Fibroblast of mammary gland (primary cell): ENCODE measurements at regions not wholly inside any gene's neighbourhood (a gene's known extent, or its start where the extent isn't known, plus 50 kb on each side); places are given as distances from the start of the nearest gene placed in this dataset.
"Not testable (repeated sequence)": the region's sequence is repeated elsewhere in the genome, so short reads cannot be mapped to it uniquely, and the experiment has no call there.

Experiments
- DNase-seq: peaks from one replicate; pipeline ENCODE4 v3.0.0-alpha.2; 2010; ENCODE audit warnings: low read depth
- H3K4me3 ChIP-seq: 2 replicates; pipeline ENCODE4 v1.5.1; 2011; ENCODE audit warnings: low read depth, mild to moderate bottlenecking, low read length, moderate library complexity; ENCODE audit not compliant: control insufficient read depth
- CTCF ChIP-seq: conservative IDR thresholded peaks from 2 replicates; pipeline ENCODE4 v1.5.1; 2011; ENCODE audit warnings: low read depth, low read length, inconsistent platforms; ENCODE audit not compliant: control insufficient read depth, insufficient read depth

DNA sequence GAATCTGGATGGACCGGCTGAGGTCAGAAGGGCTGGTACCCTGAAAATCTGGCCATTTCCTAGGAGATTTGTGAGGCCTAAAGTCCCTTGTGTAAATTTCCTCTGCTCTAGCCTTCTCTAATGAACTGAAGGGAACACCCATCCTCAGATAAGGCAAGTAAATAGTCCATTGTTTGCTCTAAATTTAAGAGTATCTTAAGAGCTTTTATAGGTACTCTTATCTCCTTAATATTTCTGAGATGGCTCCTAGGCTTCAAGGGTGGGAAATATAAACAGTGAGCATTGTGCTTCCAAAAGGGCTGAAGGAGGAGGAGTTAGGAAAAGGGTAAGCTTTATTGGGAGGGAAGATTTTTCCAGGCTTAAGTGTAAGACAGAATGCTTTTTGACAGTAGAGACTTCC, 148.7 kb upstream of the EDNRB start:
- H3K4me3 ChIP-seq: no peak overlapping the region
- DNase-seq: no peak
- no peak for TF ChIP-seq CTCF

GRCh38 chr13:78065141-78065540, 146.5 kb upstream of the EDNRB start:
- H3K4me3 ChIP-seq: no peak overlapping the region
- no peak for DNase-seq
- TF ChIP-seq CTCF: no peak

- DNase-seq: no peak
- no peak overlapping the region for H3K4me3 ChIP-seq
- no peak for TF ChIP-seq CTCF
These were observed 143.2 kb upstream of the EDNRB start for GRCh38 chr13:78061806-78062205.

GRCh38 chr13:78060966-78061365, 142.3 kb upstream of the EDNRB start:
- no peak overlapping the region for H3K4me3 ChIP-seq
- TF ChIP-seq CTCF: no peak
- DNase-seq: no peak

DNA sequence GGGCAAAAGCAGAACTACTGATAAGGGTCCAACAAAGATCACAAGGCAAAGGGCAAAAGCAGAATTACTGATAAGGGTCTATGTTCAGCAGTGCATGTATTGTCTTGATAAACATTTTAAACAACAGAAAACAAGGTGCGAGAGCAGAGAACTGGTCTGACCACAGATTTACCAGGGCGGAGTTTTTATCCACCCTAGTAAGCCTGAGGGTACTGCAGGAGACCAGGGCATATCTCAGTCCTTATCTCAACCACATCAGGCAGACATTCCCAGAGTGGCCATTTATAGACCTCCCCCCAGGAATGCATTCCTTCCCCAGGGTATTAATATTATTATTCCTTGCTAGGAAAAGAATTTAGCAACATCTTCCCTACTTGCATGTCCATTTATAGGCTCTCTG, 138.2 kb upstream of the EDNRB start:
- not testable (repeated sequence) for H3K4me3 ChIP-seq, DNase-seq

GRCh38 chr13:78054157-78054556, 135.5 kb upstream of the EDNRB start:
- no peak for DNase-seq
- no peak for TF ChIP-seq CTCF
- no peak overlapping the region for H3K4me3 ChIP-seq

DNA sequence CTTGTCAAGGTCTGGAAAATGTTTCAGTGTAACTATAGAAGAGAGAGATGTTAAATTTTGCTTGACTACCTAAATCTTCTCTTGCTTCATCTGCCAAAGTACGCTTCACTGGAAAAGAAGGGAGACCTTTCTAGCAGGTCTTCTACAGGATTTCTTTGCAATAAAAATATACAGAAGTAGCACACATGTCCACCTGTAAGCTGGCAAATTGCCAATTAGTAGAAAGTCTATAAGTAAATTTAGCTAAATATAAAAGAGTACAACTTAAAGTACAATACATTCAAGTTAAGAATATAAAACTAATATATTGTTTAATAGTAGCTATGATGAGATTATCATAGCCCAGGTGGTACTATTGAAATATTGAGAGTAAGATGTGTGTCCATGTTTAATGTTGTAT, 128.5 kb upstream of the EDNRB start:
- TF ChIP-seq CTCF: no peak
- no peak for DNase-seq
- no peak overlapping the region for H3K4me3 ChIP-seq

DNA sequence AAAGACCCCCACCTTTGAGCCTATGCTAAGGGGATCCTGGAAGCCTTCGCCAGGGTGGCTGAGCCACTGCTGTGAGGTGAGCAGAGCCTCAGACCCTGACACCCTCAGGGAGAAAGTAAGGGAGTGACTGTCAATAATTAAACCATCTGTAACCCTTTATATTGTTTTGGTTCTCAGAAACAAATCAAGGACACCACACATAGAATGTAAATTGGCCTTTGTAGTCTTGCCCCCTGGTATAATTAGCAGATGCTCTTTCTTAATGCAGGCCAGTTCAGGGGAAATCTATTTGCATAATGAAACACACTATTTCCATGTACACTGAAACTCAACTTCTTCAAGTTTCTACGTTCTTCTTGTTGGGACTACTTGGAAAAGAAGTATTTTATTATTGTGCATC, 127.7 kb upstream of the EDNRB start:
- no peak for TF ChIP-seq CTCF
- no peak overlapping the region for H3K4me3 ChIP-seq
- no peak for DNase-seq
